ENCODE measurements at regions not wholly inside any gene's neighbourhood (a gene's known extent, or its start where the extent isn't known, plus 50 kb on each side); places are given as distances from the start of the nearest gene placed in this dataset.
"Not testable (repeated sequence)": the region's sequence is repeated elsewhere in the genome, so short reads cannot be mapped to it uniquely, and the experiment has no call there.

GRCh38 chr14:105760691-105761344, 234.4 kb downstream of the TMEM121 start:
- DNase-seq (ENCODE audit: low read depth) = no peak

- not testable (repeated sequence) for DNase-seq (ENCODE audit: low read depth)
Observed at GRCh38 chr14:105761345-105761740, 235.0 kb downstream of the TMEM121 start.

DNA sequence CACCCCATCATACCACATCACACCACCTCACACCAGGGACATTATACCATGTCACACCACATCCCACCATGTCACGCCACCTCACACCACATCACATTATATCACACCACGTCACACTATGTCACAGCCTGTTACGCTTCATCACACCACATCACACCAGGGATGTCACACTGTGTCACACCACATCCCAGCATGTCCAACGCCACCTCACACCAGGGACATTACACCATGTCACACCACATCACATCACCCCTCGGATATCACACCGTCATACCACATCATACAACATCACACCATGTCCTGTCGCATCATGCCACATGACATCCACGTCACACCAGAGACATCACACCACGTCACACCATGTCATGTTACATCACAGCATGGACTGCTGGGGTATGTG, 235.5 kb downstream of the TMEM121 start:
- DNase-seq (ENCODE audit: low read depth) = no peak

DNA sequence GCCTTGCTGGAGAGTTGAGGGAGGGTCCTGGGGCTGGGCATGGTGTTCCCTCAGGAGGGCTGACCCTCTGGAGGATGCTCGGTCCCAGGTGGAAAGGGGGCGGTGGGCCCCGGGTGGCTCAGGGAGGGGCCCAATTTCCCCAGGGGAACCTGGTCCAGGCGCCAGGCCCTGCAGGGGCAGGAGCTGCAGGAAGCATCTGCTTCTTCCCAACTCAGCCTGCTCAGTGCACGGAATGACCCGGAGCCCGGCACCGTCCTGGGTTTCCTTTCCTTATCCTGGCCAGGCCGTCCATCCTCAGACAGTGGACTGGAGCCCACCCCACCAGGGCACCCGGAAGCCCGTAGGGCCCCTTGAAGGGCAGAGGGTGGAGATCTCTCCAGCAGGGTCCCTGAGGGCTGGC, 235.9 kb downstream of the TMEM121 start:
- not testable (repeated sequence) for DNase-seq (ENCODE audit: low read depth)

DNA sequence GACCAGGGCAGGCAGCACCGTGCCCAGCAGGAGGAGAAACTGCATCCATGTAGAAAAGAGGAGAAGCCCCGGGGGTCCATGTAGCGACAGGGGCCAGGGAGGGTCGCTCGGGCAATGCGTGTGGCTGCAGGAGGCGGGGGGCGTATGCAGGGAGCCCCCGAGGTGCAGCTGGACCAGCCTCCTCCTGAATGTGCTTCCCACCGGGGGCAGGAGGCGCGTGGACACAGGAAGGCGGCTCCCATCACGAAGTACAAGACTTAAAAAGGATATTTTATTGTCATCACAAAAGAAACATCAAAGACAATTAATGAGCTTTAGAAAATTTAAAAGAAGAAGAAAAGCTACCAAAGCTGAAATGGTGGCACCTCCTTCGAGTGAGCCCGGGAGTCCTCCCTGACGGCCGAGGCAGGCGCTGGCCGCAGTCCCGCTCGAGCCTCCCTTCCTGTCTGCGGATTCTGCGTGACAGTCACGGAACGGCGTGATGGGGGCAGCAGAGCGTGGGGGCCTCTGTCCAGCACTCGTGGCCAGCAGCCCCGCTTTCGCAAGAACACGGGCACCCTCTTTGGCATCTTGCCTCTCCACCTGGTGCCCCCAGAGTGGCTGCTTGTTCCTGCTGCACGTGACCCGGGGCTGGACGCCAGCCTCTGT, 238.0 kb downstream of the TMEM121 start:
- not testable (repeated sequence) for DNase-seq (ENCODE audit: low read depth)

DNA sequence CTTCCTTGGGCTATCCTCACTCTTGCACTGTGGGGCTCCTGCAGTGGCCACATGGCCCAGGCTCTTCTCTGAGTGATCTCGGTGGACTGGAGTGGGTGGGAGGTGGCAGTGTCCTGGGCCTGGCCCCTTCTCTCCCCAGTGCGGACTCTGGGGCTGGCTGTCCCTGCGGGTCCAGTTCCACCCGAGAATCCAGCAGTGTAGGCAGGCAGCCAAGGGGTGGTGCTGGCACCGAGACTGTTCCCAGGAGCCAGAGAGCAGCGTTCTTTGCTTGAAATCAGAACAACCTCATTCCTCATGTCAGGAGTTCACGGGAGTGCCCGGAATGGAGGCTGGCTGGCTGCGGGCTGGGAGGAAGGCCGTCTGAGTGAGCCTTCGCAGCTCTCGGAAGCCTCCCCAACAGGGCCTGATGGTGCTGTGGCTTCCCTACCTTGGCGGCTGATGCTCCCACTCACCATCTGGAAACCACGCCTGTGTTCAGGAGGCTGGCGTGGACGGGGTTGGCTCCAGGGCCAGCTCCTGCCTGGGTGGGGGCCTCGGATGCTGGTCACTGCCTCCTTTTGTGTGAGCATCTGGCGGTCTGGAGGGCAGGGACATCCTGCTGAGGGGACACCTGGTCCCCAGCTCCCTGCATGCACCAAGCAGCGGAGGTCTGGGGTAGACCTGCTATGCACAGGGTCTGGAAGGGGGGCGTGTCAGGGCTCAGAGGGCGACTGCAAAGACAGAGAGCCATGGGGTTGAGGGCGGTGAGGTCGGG, 238.9 kb downstream of the TMEM121 start:
- DNase-seq (ENCODE audit: low read depth) = not testable (repeated sequence)

DNA sequence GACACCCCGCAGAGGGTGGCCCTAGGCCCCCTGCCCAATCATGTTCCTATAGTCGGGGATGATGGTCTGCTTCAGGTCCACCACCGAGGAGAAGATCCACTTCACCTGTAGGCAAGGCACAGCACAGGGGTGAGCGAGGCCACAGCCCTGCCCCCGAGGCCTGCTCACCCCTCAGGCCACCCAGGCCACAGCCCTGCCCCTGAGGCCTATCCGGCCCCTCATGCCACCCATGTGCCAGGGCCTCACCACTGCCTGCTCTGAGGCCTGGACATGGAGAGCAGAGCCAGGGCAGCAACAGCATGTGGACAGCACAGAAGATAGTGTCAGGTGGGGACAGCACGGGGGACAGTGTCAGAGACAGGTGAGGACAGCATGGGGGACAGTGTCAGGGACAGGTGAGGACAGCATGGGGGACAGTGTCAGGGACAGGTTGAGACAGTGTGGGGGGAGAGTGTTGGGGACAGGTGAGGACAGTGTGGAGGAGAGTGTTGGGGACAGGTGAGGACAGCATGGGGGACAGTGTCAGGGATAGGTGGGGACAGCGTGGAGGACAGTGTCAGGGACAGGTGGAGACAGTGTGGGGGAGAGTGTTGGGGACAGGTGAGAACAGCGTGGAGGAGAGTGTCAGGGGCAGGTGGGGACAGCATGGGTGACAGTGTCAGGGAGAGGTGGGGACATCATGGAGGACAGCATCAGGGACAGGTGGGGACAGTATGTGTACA, 239.7 kb downstream of the TMEM121 start:
- DNase-seq (ENCODE audit: low read depth) = no peak

DNA sequence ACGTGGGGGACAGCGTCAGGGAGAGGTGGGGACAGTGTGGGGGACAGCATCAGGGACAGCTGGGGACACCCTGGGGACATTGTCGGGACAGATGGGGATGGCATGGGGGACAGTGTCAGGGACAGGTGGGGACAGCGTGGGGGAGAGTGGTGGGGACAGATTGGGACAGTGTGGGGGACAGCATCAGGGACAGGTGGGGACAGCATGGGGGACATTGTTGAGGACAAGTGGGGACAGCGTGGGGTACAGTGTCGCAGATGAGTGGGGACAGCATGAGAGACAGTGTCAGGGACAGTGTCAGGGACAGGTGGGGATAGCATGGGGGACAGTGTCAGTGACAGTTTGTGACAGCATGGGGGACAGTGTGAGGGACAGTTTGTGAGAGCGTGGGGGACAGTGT, 240.9 kb downstream of the TMEM121 start:
- no peak for DNase-seq (ENCODE audit: low read depth)

DNA sequence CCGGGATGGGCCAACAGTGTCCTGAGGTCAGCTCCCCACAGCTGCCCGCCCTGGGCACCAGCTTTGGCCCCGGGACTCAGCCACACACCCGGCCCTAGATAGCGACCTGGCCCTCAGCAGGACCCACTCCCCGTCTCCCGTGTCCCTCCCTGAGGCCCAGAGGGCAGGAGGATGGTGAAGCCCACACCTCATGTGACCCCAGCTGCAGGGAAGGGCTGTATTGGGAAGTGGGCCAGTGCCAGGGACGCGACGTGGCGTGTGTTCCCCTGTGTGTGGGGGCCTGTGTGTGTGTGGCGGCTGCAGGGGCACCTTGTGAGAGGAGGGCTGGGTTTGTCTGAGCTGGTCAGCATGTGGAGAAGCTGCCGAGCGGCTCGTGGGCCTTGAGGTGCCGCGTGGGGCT, 241.7 kb downstream of the TMEM121 start:
- not testable (repeated sequence) for DNase-seq (ENCODE audit: low read depth)

GRCh38 chr14:105769061-105769730, 242.8 kb downstream of the TMEM121 start:
- DNase-seq (ENCODE audit: low read depth) = not testable (repeated sequence)

GRCh38 chr14:105770619-105771216, 244.3 kb downstream of the TMEM121 start:
- not testable (repeated sequence) for DNase-seq (ENCODE audit: low read depth)

GRCh38 chr14:105771261-105772226, 245.2 kb downstream of the TMEM121 start:
- DNase-seq (ENCODE audit: low read depth) = not testable (repeated sequence)

- not testable (repeated sequence) for DNase-seq (ENCODE audit: low read depth)
Observed at GRCh38 chr14:105772710-105773250, 246.4 kb downstream of the TMEM121 start.

DNA sequence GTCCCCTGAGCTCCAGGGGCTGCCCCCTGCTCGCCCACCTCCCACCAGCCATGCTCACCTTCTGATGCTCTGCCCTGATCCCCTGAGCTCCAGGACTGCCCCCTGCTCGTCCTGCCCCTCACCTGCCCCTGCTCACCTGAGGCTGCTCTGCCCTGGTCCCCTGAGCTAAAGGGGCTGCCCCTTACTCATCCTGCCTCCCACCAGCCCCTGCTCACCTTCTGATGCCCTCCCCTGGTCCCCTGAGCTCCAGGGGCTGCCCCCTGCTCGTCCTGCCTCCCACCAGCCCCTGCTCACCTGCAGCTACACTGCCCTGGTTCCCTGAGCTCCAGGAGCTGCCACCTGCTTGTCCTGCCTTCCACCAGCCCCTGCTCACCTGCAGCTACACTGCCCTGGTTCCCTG, 247.2 kb downstream of the TMEM121 start:
- no peak for DNase-seq (ENCODE audit: low read depth)

- no peak for DNase-seq (ENCODE audit: low read depth)
Observed at GRCh38 chr14:105774001-105774400, 247.6 kb downstream of the TMEM121 start.

- DNase-seq (ENCODE audit: low read depth) = not testable (repeated sequence)
Observed at GRCh38 chr14:105774585-105775348, 248.4 kb downstream of the TMEM121 start.

- DNase-seq (ENCODE audit: low read depth) = not testable (repeated sequence)
Observed at GRCh38 chr14:105775349-105775923, 249.1 kb downstream of the TMEM121 start.

- DNase-seq (ENCODE audit: low read depth) = not testable (repeated sequence)
Observed at GRCh38 chr14:105776112-105776511, 249.7 kb downstream of the TMEM121 start.

DNA sequence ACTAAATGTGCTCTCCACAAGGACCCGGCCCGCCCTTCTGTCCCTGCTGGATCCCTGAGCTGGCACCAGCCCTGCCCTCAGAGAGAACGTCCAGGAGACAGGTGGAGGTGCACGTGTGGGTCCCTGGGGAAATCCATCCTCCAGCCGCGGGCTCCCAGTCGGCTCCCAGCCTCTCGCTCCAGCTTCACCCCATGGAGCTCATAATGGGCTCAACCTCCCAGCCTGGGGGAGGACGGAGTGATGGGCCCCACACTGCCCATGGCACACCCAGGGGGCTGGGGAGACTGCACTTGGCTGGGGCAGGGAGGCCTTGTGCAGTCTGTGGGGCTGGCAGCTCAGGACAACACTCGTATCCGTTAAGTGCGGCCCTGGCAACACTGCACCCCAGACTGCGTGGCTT, 250.5 kb downstream of the TMEM121 start:
- DNase-seq (ENCODE audit: low read depth) = no peak
